Hepatocyte (in vitro differentiated cells): ENCODE measurements at regions not wholly inside any gene's neighbourhood (a gene's known extent, or its start where the extent isn't known, plus 50 kb on each side); places are given as distances from the start of the nearest gene placed in this dataset.
"Not testable (repeated sequence)": the region's sequence is repeated elsewhere in the genome, so short reads cannot be mapped to it uniquely, and the experiment has no call there.

Source experiments
- EZH2 ChIP-seq: fragments of 200-600 bp; sonication (generic); IDR thresholded peaks from 2 replicates; pipeline ENCODE4 v1.6.1; 2016; ENCODE audit warnings: antibody characterized with exemption, mild to moderate bottlenecking, borderline replicate concordance
- TF ChIP-seq, protein P1 (sequence below): fragments of 200-600 bp; sonication (generic); IDR thresholded peaks from 2 replicates; pipeline ENCODE4 v1.5.1; 2016; ENCODE audit warnings: antibody characterized with exemption, mild to moderate bottlenecking; ENCODE audit not compliant: poor library complexity

DNA sequence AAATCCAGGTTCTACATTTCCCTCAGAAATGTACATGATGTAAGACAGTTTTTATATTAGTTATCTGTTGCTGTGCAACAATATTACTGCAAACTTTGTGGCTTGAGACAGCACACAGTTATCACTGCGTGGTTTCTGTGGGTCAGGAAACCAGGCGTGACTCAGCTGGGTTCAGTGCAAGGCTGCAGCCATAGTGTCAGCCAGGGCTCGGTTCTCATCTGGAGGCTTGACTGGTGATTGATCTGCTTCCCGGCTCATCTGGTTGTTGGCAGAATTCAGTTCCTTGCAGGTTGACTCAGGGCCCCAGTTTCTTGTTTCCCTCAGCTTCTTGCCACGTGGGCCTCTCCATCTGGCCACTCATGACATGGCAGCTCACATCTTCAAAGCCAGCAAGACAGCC is 146.8 kb upstream of the ROPN1B start:
- TF ChIP-seq, protein P1, sequence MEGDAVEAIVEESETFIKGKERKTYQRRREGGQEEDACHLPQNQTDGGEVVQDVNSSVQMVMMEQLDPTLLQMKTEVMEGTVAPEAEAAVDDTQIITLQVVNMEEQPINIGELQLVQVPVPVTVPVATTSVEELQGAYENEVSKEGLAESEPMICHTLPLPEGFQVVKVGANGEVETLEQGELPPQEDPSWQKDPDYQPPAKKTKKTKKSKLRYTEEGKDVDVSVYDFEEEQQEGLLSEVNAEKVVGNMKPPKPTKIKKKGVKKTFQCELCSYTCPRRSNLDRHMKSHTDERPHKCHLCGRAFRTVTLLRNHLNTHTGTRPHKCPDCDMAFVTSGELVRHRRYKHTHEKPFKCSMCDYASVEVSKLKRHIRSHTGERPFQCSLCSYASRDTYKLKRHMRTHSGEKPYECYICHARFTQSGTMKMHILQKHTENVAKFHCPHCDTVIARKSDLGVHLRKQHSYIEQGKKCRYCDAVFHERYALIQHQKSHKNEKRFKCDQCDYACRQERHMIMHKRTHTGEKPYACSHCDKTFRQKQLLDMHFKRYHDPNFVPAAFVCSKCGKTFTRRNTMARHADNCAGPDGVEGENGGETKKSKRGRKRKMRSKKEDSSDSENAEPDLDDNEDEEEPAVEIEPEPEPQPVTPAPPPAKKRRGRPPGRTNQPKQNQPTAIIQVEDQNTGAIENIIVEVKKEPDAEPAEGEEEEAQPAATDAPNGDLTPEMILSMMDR, result not testable (repeated sequence)
- TF ChIP-seq EZH2, result not testable (repeated sequence)
